MM.1S (cell line): ENCODE measurements at regions not wholly inside any gene's neighbourhood (a gene's known extent, or its start where the extent isn't known, plus 50 kb on each side); places are given as distances from the start of the nearest gene placed in this dataset.

Experiments used
- CTCF ChIP-seq: fragments of 300-600 bp; sonication (generic); IDR thresholded peaks from 2 replicates; pipeline ENCODE4 v1.5.1; 2016; ENCODE audit warnings: antibody characterized with exemption, low read length, mixed read lengths
- EZH2 ChIP-seq: fragments of 300-600 bp; sonication (generic); optimal IDR thresholded peaks from 2 replicates; pipeline ENCODE3; 2017; ENCODE audit warnings: low read depth, mild to moderate bottlenecking, antibody characterized with exemption, low read length, mixed read lengths
- EZH2phosphoT487 ChIP-seq: fragments of 300-600 bp; sonication (generic); IDR thresholded peaks from 2 replicates; pipeline ENCODE4 v1.6.1; 2018; ENCODE audit warnings: antibody characterized with exemption, low read length

- no peak for TF ChIP-seq CTCF
- TF ChIP-seq EZH2 = no peak
- TF ChIP-seq EZH2phosphoT487 = no peak
Measured at GRCh38 chr16:79862601-79863000, 262.1 kb upstream of the MAF start.
